Middle frontal gyrus (tissue), 1 donor: ENCODE measurements at regions not wholly inside any gene's neighbourhood (a gene's known extent, or its start where the extent isn't known, plus 50 kb on each side); places are given as distances from the start of the nearest gene placed in this dataset.
"Not testable (repeated sequence)": the region's sequence is repeated elsewhere in the genome, so short reads cannot be mapped to it uniquely, and the experiment has no call there.

Experiments used
- DNase-seq: peaks from one replicate; pipeline ENCODE4 v3.0.0-alpha.2; 2015; ENCODE audit warnings: low spot score; ENCODE audit errors: extremely low spot score

GRCh38 chr3:40886660-40887425, 312.5 kb upstream of the CTNNB1 start:
- DNase-seq = no peak

- DNase-seq = no peak
Observed at GRCh38 chr3:40891186-40891585, 308.1 kb upstream of the CTNNB1 start.

GRCh38 chr3:40895109-40895508, 304.2 kb upstream of the CTNNB1 start:
- DNase-seq = no peak

GRCh38 chr3:40899286-40899712, 300.0 kb upstream of the CTNNB1 start:
- DNase-seq = no peak

GRCh38 chr3:40901298-40901697, 298.0 kb upstream of the CTNNB1 start:
- no peak for DNase-seq

GRCh38 chr3:40901796-40902195, 297.5 kb upstream of the CTNNB1 start:
- DNase-seq = no peak

- not testable (repeated sequence) for DNase-seq
Observed at GRCh38 chr3:40907907-40908465, 291.3 kb upstream of the CTNNB1 start.

GRCh38 chr3:40908612-40909011, 290.7 kb upstream of the CTNNB1 start:
- no peak for DNase-seq

- DNase-seq = no peak
Observed at GRCh38 chr3:40911264-40911663, 288.0 kb upstream of the CTNNB1 start.

GRCh38 chr3:40911928-40912327, 287.4 kb upstream of the CTNNB1 start:
- DNase-seq = no peak

- DNase-seq = no peak
Observed at GRCh38 chr3:40912461-40912860, 286.8 kb upstream of the CTNNB1 start.

GRCh38 chr3:40913192-40913591, 286.1 kb upstream of the CTNNB1 start:
- DNase-seq = no peak

- no peak for DNase-seq
Observed at GRCh38 chr3:40913641-40914040, 285.7 kb upstream of the CTNNB1 start.

GRCh38 chr3:40914475-40914874, 284.8 kb upstream of the CTNNB1 start:
- no peak for DNase-seq

- DNase-seq = no peak
Observed at GRCh38 chr3:40915346-40915865, 283.9 kb upstream of the CTNNB1 start.

- DNase-seq = no peak
Observed at GRCh38 chr3:40920041-40920440, 279.3 kb upstream of the CTNNB1 start.

GRCh38 chr3:40921251-40921650, 278.1 kb upstream of the CTNNB1 start:
- no peak for DNase-seq

- DNase-seq = no peak
Observed at GRCh38 chr3:40923143-40923542, 276.2 kb upstream of the CTNNB1 start.

- DNase-seq = no peak
Observed at GRCh38 chr3:40923651-40924050, 275.7 kb upstream of the CTNNB1 start.

GRCh38 chr3:40924559-40925141, 274.7 kb upstream of the CTNNB1 start:
- DNase-seq = no peak

- DNase-seq = no peak
Observed at GRCh38 chr3:40925231-40925630, 274.1 kb upstream of the CTNNB1 start.

GRCh38 chr3:40930131-40930538, 269.2 kb upstream of the CTNNB1 start:
- DNase-seq = no peak

GRCh38 chr3:40930756-40931155, 268.5 kb upstream of the CTNNB1 start:
- no peak for DNase-seq
